HEK293 (cell line): ENCODE measurements at regions not wholly inside any gene's neighbourhood (a gene's known extent, or its start where the extent isn't known, plus 50 kb on each side); places are given as distances from the start of the nearest gene placed in this dataset.
A peak's percentile ranks its signal among the peaks of the same experiment; 100 is the strongest.

ENCODE experiments used
- GLI4 ChIP-seq: fragments of 450-650 bp; formaldehyde crosslinking; IDR thresholded peaks from 2 replicates; pipeline ENCODE4 v1.5.1; 2016; ENCODE audit warnings: missing biosample characterization, missing genetic modification characterization
- OVOL3 ChIP-seq: fragments of 450-650 bp; formaldehyde crosslinking; IDR thresholded peaks from 2 replicates; pipeline ENCODE4 v1.5.1; 2016; ENCODE audit warnings: missing biosample characterization, missing genetic modification characterization
- ZNF112 ChIP-seq: fragments of 450-650 bp; formaldehyde crosslinking; IDR thresholded peaks from 2 replicates; pipeline ENCODE4 v1.5.0; 2017; ENCODE audit warnings: missing biosample characterization, missing genetic modification characterization
- ZNF114 ChIP-seq: fragments of 450-650 bp; formaldehyde crosslinking; IDR thresholded peaks from 2 replicates; pipeline ENCODE4 v1.5.0; 2017; ENCODE audit warnings: missing biosample characterization, missing genetic modification characterization
- ZNF121 ChIP-seq: fragments of 450-650 bp; formaldehyde crosslinking; IDR thresholded peaks from 2 replicates; pipeline ENCODE4 v1.5.1; 2016; ENCODE audit warnings: missing biosample characterization, missing genetic modification characterization
- ZNF16 ChIP-seq: fragments of 450-650 bp; formaldehyde crosslinking; IDR thresholded peaks from 2 replicates; pipeline ENCODE4 v1.5.1; 2016; ENCODE audit warnings: low read depth, missing biosample characterization, missing genetic modification characterization
- ZNF292 ChIP-seq: fragments of 450-650 bp; formaldehyde crosslinking; IDR thresholded peaks from 2 replicates; pipeline ENCODE4 v1.5.1; 2016; ENCODE audit warnings: low read depth, missing biosample characterization, missing genetic modification characterization, borderline replicate concordance
- TF ChIP-seq, protein P1 (sequence below): fragments of 450-650 bp; formaldehyde crosslinking; IDR thresholded peaks from 2 replicates; pipeline ENCODE4 v1.5.1; 2016; ENCODE audit warnings: missing biosample characterization, missing genetic modification characterization
- TF ChIP-seq, protein P2 (sequence below): fragments of 450-650 bp; formaldehyde crosslinking; IDR thresholded peaks from 2 replicates; pipeline ENCODE4 v1.5.1; 2016; ENCODE audit warnings: missing biosample characterization, missing genetic modification characterization, low read depth
- TF ChIP-seq, protein P3 (sequence below): fragments of 450-650 bp; formaldehyde crosslinking; IDR thresholded peaks from 2 replicates; pipeline ENCODE4 v1.5.1; 2016; ENCODE audit warnings: missing biosample characterization, missing genetic modification characterization

DNA sequence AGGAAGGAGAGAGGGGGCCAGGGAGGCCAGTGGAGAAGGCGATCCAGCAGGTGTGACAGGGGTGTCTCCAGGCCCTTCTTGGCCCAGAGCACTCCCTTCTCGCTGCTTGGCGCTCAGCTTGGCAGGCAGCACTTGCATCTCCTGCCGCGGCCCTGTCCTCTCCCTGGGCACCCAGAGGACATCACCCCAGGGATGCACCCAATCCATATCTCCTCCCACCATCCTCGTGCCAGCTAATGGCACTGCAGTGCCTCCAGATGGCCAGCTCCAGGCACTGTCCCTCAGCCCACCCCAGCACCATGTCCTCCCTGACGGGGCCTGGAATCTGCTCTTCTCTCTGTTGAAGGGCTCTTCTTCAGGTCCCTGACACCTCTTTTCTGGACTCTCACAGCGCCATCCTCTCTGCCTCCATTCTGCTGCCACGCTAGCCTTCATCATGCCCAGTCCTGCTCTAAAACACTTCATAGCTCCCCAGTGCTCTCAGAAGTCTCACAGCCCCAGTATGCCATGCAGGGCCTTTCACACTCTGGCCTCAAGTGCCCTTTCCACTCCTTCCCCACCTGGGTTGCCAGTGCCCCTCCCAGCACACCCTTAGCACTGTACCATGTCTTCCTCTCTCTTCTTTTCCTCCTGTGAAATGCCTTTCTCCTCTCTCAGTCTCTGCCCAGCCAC lies 106.8 kb upstream of the SLC6A11 start:
- TF ChIP-seq, protein P1, sequence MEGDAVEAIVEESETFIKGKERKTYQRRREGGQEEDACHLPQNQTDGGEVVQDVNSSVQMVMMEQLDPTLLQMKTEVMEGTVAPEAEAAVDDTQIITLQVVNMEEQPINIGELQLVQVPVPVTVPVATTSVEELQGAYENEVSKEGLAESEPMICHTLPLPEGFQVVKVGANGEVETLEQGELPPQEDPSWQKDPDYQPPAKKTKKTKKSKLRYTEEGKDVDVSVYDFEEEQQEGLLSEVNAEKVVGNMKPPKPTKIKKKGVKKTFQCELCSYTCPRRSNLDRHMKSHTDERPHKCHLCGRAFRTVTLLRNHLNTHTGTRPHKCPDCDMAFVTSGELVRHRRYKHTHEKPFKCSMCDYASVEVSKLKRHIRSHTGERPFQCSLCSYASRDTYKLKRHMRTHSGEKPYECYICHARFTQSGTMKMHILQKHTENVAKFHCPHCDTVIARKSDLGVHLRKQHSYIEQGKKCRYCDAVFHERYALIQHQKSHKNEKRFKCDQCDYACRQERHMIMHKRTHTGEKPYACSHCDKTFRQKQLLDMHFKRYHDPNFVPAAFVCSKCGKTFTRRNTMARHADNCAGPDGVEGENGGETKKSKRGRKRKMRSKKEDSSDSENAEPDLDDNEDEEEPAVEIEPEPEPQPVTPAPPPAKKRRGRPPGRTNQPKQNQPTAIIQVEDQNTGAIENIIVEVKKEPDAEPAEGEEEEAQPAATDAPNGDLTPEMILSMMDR = no peak
- no peak for TF ChIP-seq ZNF292 (tag by site-specific recombination)
- TF ChIP-seq ZNF121 = no peak
- TF ChIP-seq, protein P2, sequence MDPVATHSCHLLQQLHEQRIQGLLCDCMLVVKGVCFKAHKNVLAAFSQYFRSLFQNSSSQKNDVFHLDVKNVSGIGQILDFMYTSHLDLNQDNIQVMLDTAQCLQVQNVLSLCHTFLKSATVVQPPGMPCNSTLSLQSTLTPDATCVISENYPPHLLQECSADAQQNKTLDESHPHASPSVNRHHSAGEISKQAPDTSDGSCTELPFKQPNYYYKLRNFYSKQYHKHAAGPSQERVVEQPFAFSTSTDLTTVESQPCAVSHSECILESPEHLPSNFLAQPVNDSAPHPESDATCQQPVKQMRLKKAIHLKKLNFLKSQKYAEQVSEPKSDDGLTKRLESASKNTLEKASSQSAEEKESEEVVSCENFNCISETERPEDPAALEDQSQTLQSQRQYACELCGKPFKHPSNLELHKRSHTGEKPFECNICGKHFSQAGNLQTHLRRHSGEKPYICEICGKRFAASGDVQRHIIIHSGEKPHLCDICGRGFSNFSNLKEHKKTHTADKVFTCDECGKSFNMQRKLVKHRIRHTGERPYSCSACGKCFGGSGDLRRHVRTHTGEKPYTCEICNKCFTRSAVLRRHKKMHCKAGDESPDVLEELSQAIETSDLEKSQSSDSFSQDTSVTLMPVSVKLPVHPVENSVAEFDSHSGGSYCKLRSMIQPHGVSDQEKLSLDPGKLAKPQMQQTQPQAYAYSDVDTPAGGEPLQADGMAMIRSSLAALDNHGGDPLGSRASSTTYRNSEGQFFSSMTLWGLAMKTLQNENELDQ (tag by site-specific recombination) = no peak
- TF ChIP-seq, protein P3, sequence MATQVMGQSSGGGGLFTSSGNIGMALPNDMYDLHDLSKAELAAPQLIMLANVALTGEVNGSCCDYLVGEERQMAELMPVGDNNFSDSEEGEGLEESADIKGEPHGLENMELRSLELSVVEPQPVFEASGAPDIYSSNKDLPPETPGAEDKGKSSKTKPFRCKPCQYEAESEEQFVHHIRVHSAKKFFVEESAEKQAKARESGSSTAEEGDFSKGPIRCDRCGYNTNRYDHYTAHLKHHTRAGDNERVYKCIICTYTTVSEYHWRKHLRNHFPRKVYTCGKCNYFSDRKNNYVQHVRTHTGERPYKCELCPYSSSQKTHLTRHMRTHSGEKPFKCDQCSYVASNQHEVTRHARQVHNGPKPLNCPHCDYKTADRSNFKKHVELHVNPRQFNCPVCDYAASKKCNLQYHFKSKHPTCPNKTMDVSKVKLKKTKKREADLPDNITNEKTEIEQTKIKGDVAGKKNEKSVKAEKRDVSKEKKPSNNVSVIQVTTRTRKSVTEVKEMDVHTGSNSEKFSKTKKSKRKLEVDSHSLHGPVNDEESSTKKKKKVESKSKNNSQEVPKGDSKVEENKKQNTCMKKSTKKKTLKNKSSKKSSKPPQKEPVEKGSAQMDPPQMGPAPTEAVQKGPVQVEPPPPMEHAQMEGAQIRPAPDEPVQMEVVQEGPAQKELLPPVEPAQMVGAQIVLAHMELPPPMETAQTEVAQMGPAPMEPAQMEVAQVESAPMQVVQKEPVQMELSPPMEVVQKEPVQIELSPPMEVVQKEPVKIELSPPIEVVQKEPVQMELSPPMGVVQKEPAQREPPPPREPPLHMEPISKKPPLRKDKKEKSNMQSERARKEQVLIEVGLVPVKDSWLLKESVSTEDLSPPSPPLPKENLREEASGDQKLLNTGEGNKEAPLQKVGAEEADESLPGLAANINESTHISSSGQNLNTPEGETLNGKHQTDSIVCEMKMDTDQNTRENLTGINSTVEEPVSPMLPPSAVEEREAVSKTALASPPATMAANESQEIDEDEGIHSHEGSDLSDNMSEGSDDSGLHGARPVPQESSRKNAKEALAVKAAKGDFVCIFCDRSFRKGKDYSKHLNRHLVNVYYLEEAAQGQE (tag by site-specific recombination) = no peak
- TF ChIP-seq ZNF114 = no peak
- TF ChIP-seq GLI4 (tag by site-specific recombination) = no peak
- no peak for TF ChIP-seq OVOL3
- no peak for TF ChIP-seq ZNF112 (tag by site-specific recombination)
- TF ChIP-seq ZNF16 = peak; percentile 55; the same call in 1 of the 2 replicates
